ENCODE measurements at regions not wholly inside any gene's neighbourhood (a gene's known extent, or its start where the extent isn't known, plus 50 kb on each side); places are given as distances from the start of the nearest gene placed in this dataset.

- DNase-seq = no peak
Measured at GRCh38 chr13:29952245-29952644, 101.8 kb upstream of the UBL3 start.

- no peak for DNase-seq
Measured at GRCh38 chr13:29948791-29949190, 98.4 kb upstream of the UBL3 start.

- DNase-seq = no peak
Measured at GRCh38 chr13:29948244-29948643, 97.8 kb upstream of the UBL3 start.

- DNase-seq = no peak
Measured at GRCh38 chr13:29947839-29948238, 97.4 kb upstream of the UBL3 start.

- DNase-seq = no peak
Measured at GRCh38 chr13:29946093-29946492, 95.7 kb upstream of the UBL3 start.

GRCh38 chr13:29943686-29944085 is 93.3 kb upstream of the UBL3 start:
- no peak for DNase-seq

- DNase-seq = no peak
Measured at GRCh38 chr13:29943273-29943672, 92.9 kb upstream of the UBL3 start.

GRCh38 chr13:29940715-29941114 is 90.3 kb upstream of the UBL3 start:
- DNase-seq = no peak

- no peak for DNase-seq
Measured at GRCh38 chr13:29939158-29939557, 88.7 kb upstream of the UBL3 start.

- no peak for DNase-seq
Measured at GRCh38 chr13:29937841-29938240, 87.4 kb upstream of the UBL3 start.

GRCh38 chr13:29937379-29937778 is 87.0 kb upstream of the UBL3 start:
- no peak for DNase-seq

- no peak for DNase-seq
Measured at GRCh38 chr13:29936956-29937355, 86.5 kb upstream of the UBL3 start.

GRCh38 chr13:29936051-29936813 is 85.8 kb upstream of the UBL3 start:
- DNase-seq = no peak

- no peak for DNase-seq
Measured at GRCh38 chr13:29935309-29935981, 85.0 kb upstream of the UBL3 start.

- DNase-seq = no peak
Measured at GRCh38 chr13:29934531-29935308, 84.3 kb upstream of the UBL3 start.

- DNase-seq = no peak
Measured at GRCh38 chr13:29933401-29933800, 83.0 kb upstream of the UBL3 start.

GRCh38 chr13:29931696-29932095 is 81.3 kb upstream of the UBL3 start:
- DNase-seq = no peak

- DNase-seq = no peak
Measured at GRCh38 chr13:29929062-29929847, 78.8 kb upstream of the UBL3 start.

- no peak for DNase-seq
Measured at GRCh38 chr13:29926098-29926476, 75.7 kb upstream of the UBL3 start.

- no peak for DNase-seq
Measured at GRCh38 chr13:29925457-29926097, 75.2 kb upstream of the UBL3 start.

GRCh38 chr13:29924482-29925350 is 74.3 kb upstream of the UBL3 start:
- DNase-seq = no peak

All from right forelimb (tissue), 1 donor.